Adrenal gland (tissue), 9 donors: ENCODE measurements at regions not wholly inside any gene's neighbourhood (a gene's known extent, or its start where the extent isn't known, plus 50 kb on each side); places are given as distances from the start of the nearest gene placed in this dataset.

ENCODE experiments used
- DNase-seq, 7 donors: peaks; one replicate each; pipeline ENCODE4 v3.0.0-alpha.2; 2019 to 2020
- H3K27ac ChIP-seq, 5 donors: fragments of 200-600 bp; sonication (generic) in 4 of 5; 1 replicate in 3 of 5; 2 replicates in 2 of 5; pipeline versions ENCODE4 v1.5.1 to v1.8.0; 2016 to 2020; ENCODE audit warnings: mild to moderate bottlenecking in 1 of 5
- H3K27me3 ChIP-seq: fragments of 200-600 bp; 2 replicates; pipeline ENCODE4 v1.8.0; 2021
- H3K36me3 ChIP-seq, 2 donors: fragments of 200-600 bp; replicated peaks in 1 of 2; 1 replicate in 1 of 2; 2 replicates in 1 of 2; pipeline versions ENCODE4 v1.5.1 to v1.8.0; 2018 to 2022
- H3K4me1 ChIP-seq, 2 donors: fragments of 200-600 bp; replicated peaks in 1 of 2; 1 replicate in 1 of 2; 2 replicates in 1 of 2; pipeline versions ENCODE4 v1.5.1 to v1.8.0; 2018 to 2021
- H3K4me3 ChIP-seq, 4 donors: fragments of 200-600 bp; sonication (generic) in 3 of 4; one replicate each; pipeline ENCODE4 v1.5.1; 2016 to 2018
- H3K9me3 ChIP-seq, 3 donors: fragments of 200-600 bp; sonication (generic) in 1 of 3; replicated peaks in 1 of 3; 1 replicate in 2 of 3; 2 replicates in 1 of 3; pipeline versions ENCODE4 v1.5.1 to v1.8.0; 2016 to 2021
- POLR2A ChIP-seq, 2 donors: fragments of 450-650 bp; IDR thresholded peaks; one replicate each; pipeline ENCODE4 v1.6.1; 2017; ENCODE audit warnings: antibody characterized with exemption in 2 of 2, mild to moderate bottlenecking in 2 of 2, moderate library complexity in 1 of 2
- WGBS, 4 donors: extraction: QIAGEN DNeasy Blood & Tissue Kit in 2 of 4; methylation state at CpG; one replicate each; pipeline versions ENCODE4 v1.1.5 to v1.1.7; 2013 to 2017; 5-methylcytosine and 5-hydroxymethylcytosine counted together
- intact Hi-C, 2 donors: fragments of 100-400 bp; cut with DNase I; formaldehyde crosslinking; loops; one replicate each; pipeline versions ENCODE4 v1.14.1 to v1.15.0; 2022 to 2023
- TF ChIP-seq, protein P1 (sequence below), 6 experiments: fragments of 450-650 bp in 4 of 6; fragments of 200-600 bp in 2 of 6; sonication (generic) in 1 of 6; IDR thresholded peaks; 1 replicate in 5 of 6; 2 replicates in 1 of 6; pipeline versions ENCODE4 v1.5.1 to v1.8.0; 2016 to 2021; ENCODE audit warnings: antibody characterized with exemption in 6 of 6, mild to moderate bottlenecking in 2 of 6, moderate library complexity in 1 of 6
- donor health status: healthy with polysubstance abuse.
- donor health status: Bipolar disorder and iron deficiency.
- donor health status: DM: yes; HTN: yes; CAD: no.
- donor health status: DM: no; HTN: no; CAD: no.
- donor health status: DM: no; HTN: no; CAD: no.

DNA sequence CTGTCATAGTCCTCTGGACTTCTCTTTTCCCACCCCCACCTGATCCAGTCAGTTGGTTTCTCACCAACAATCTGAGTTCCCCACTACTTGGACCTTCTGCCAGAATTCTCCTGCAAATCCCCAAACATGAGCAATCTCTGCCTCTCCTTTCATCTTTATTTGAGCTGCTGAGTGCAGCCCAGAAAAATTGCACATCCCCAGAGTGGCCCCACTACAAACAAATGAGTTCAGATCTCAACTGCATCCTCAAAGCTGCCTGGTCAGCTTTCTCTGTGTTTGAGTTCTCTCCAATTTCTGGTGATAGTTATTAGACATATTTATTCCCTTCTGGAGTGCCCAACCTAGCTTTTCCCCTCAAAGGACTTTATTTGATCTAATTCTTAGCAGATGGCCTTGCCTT is 102.2 kb downstream of the PSAT1 start:
- H3K9me3 ChIP-seq, result no peaks in the 10 kb centered on the region
- H3K4me1 ChIP-seq, result no peaks in the 10 kb centered on the region
- H3K27me3 ChIP-seq, result no peaks in the 10 kb centered on the region
- H3K4me3 ChIP-seq, result no peak overlapping the region
- intact Hi-C loops, result no loop called here
- H3K36me3 ChIP-seq, result no peaks in the 10 kb centered on the region
- no peak for DNase-seq
- H3K27ac ChIP-seq, result no peak overlapping the region
- TF ChIP-seq, protein P1, sequence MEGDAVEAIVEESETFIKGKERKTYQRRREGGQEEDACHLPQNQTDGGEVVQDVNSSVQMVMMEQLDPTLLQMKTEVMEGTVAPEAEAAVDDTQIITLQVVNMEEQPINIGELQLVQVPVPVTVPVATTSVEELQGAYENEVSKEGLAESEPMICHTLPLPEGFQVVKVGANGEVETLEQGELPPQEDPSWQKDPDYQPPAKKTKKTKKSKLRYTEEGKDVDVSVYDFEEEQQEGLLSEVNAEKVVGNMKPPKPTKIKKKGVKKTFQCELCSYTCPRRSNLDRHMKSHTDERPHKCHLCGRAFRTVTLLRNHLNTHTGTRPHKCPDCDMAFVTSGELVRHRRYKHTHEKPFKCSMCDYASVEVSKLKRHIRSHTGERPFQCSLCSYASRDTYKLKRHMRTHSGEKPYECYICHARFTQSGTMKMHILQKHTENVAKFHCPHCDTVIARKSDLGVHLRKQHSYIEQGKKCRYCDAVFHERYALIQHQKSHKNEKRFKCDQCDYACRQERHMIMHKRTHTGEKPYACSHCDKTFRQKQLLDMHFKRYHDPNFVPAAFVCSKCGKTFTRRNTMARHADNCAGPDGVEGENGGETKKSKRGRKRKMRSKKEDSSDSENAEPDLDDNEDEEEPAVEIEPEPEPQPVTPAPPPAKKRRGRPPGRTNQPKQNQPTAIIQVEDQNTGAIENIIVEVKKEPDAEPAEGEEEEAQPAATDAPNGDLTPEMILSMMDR (IDR thresholded peaks at IDR 0.05), result no peak
- TF ChIP-seq POLR2A (IDR thresholded peaks at IDR 0.05), result no peak

GRCh38 chr9:78400496-78400895 is 103.6 kb downstream of the PSAT1 start:
- Histone ChIP-seq H3K36me3 (no peaks in the 10 kb centered on the region), H3K27ac (no peak overlapping the region), H3K4me3 (no peak overlapping the region), H3K4me1 (no peaks in the 10 kb centered on the region), H3K27me3 (no peaks in the 10 kb centered on the region), H3K9me3 (no peaks in the 10 kb centered on the region)
- DNase-seq, result no peak
- intact Hi-C loops, result no loop called here
- TF ChIP-seq, protein P1 (IDR thresholded peaks at IDR 0.05), result no peak
- no peak for TF ChIP-seq POLR2A (IDR thresholded peaks at IDR 0.05)

- Histone ChIP-seq H3K4me3 (no peak overlapping the region), H3K4me1 (no peaks in the 10 kb centered on the region), H3K36me3 (no peaks in the 10 kb centered on the region), H3K27me3 (no peaks in the 10 kb centered on the region), H3K27ac (no peak overlapping the region), H3K9me3 (no peaks in the 10 kb centered on the region)
- TF ChIP-seq, protein P1 (IDR thresholded peaks at IDR 0.05), result no peak
- no peak for TF ChIP-seq POLR2A (IDR thresholded peaks at IDR 0.05)
- 77 to 82% (median 79%) methylated on average over 3 of the region's 3 CpGs for WGBS, 4 donors
- DNase-seq, result no peak
- intact Hi-C loops, result no loop called here
These were observed 108.5 kb downstream of the PSAT1 start for GRCh38 chr9:78405461-78405860.

DNA sequence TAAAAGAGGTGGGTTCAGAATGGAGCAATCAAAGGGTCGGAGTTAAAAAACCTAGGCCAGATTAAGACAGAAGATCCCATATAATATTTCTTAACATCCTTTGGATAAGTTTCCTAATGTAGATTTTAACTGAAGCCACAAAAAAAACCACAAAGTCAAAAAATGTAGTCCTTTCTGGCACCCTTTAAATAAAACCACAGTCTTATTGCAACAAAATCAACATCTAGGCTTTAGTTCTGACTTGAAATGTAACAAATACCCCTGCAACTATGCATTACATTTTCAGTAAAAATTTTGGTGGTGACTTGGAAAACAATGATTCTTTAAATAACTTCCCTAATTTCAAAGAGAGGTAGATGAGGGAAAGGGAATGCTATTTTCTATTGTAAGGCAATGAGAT is 109.2 kb downstream of the PSAT1 start:
- Histone ChIP-seq H3K9me3 (no peaks in the 10 kb centered on the region), H3K4me1 (no peaks in the 10 kb centered on the region), H3K36me3 (no peaks in the 10 kb centered on the region), H3K27ac (no peak overlapping the region), H3K4me3 (no peak overlapping the region), H3K27me3 (no peaks in the 10 kb centered on the region)
- intact Hi-C loops, result no loop called here
- WGBS, 4 donors, result 59 to 78% (median 67%) methylated on average over 1 of the region's 1 CpG
- TF ChIP-seq, protein P1 (IDR thresholded peaks at IDR 0.05), result no peak
- no peak for TF ChIP-seq POLR2A (IDR thresholded peaks at IDR 0.05)
- DNase-seq, result no peak
